HepG2 (cell line): ENCODE measurements at regions not wholly inside any gene's neighbourhood (a gene's known extent, or its start where the extent isn't known, plus 50 kb on each side); places are given as distances from the start of the nearest gene placed in this dataset.

Experiments used
- PAF1 ChIP-seq: IDR thresholded peaks from 2 replicates; pipeline ENCODE4 v1.6.1; 2016; ENCODE audit warnings: missing genetic modification reagents, missing compliant biosample characterization
- TGIF2 ChIP-seq: IDR thresholded peaks from 2 replicates; pipeline ENCODE4 v1.6.1; 2016; ENCODE audit warnings: control low read depth, missing compliant biosample characterization
- ZNF121 ChIP-seq: sonication (generic); formaldehyde crosslinking; IDR thresholded peaks from 2 replicates; pipeline ENCODE4 v1.5.0; 2020; ENCODE audit warnings: mild to moderate bottlenecking, missing genetic modification reagents
- TF ChIP-seq, protein P1 (sequence below): sonication (generic); formaldehyde crosslinking; IDR thresholded peaks from 2 replicates; pipeline ENCODE4 v1.5.0; 2020; ENCODE audit warnings: mild to moderate bottlenecking, missing genetic modification reagents, borderline replicate concordance
- TF ChIP-seq, protein P2 (sequence below): sonication (generic); formaldehyde crosslinking; IDR thresholded peaks from 2 replicates; pipeline ENCODE4 v1.4.0; 2020; ENCODE audit warnings: missing genetic modification reagents
- TF ChIP-seq, protein P3 (sequence below): sonication (generic); formaldehyde crosslinking; IDR thresholded peaks from 2 replicates; pipeline ENCODE4 v1.8.1; 2023; ENCODE audit warnings: missing genetic modification reagents, mild to moderate bottlenecking, borderline replicate concordance

DNA sequence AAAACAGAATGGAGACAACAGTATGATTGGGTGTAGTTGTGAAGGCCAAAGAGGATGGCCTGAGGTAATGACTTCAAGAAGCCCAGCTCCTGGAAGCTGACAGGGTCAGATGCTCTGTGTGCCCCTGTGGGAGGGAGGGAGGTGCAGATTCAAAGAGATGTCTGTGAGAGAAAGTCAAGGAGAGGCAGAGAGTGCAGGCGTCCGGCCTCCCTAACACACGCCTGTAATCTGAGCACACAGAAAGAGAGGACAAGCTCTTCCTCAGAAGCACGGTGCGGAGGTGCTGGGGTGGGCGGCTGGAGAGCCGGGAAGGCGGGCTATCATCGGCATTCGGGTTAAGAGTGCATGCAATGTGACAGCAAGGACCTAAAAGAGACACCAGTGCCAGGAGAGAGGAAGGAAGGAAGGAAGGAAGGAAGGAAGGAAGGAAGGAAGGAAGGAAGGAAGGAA is 238.2 kb upstream of the HES1 start (continued):
- TF ChIP-seq, protein P1, sequence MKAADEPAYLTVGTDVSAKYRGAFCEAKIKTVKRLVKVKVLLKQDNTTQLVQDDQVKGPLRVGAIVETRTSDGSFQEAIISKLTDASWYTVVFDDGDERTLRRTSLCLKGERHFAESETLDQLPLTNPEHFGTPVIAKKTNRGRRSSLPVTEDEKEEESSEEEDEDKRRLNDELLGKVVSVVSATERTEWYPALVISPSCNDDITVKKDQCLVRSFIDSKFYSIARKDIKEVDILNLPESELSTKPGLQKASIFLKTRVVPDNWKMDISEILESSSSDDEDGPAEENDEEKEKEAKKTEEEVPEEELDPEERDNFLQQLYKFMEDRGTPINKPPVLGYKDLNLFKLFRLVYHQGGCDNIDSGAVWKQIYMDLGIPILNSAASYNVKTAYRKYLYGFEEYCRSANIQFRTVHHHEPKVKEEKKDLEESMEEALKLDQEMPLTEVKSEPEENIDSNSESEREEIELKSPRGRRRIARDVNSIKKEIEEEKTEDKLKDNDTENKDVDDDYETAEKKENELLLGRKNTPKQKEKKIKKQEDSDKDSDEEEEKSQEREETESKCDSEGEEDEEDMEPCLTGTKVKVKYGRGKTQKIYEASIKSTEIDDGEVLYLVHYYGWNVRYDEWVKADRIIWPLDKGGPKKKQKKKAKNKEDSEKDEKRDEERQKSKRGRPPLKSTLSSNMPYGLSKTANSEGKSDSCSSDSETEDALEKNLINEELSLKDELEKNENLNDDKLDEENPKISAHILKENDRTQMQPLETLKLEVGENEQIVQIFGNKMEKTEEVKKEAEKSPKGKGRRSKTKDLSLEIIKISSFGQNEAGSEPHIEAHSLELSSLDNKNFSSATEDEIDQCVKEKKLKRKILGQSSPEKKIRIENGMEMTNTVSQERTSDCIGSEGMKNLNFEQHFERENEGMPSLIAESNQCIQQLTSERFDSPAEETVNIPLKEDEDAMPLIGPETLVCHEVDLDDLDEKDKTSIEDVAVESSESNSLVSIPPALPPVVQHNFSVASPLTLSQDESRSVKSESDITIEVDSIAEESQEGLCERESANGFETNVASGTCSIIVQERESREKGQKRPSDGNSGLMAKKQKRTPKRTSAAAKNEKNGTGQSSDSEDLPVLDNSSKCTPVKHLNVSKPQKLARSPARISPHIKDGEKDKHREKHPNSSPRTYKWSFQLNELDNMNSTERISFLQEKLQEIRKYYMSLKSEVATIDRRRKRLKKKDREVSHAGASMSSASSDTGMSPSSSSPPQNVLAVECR: no peak
- no peak for TF ChIP-seq TGIF2 (CRISPR knock-in tag)
- TF ChIP-seq, protein P2, sequence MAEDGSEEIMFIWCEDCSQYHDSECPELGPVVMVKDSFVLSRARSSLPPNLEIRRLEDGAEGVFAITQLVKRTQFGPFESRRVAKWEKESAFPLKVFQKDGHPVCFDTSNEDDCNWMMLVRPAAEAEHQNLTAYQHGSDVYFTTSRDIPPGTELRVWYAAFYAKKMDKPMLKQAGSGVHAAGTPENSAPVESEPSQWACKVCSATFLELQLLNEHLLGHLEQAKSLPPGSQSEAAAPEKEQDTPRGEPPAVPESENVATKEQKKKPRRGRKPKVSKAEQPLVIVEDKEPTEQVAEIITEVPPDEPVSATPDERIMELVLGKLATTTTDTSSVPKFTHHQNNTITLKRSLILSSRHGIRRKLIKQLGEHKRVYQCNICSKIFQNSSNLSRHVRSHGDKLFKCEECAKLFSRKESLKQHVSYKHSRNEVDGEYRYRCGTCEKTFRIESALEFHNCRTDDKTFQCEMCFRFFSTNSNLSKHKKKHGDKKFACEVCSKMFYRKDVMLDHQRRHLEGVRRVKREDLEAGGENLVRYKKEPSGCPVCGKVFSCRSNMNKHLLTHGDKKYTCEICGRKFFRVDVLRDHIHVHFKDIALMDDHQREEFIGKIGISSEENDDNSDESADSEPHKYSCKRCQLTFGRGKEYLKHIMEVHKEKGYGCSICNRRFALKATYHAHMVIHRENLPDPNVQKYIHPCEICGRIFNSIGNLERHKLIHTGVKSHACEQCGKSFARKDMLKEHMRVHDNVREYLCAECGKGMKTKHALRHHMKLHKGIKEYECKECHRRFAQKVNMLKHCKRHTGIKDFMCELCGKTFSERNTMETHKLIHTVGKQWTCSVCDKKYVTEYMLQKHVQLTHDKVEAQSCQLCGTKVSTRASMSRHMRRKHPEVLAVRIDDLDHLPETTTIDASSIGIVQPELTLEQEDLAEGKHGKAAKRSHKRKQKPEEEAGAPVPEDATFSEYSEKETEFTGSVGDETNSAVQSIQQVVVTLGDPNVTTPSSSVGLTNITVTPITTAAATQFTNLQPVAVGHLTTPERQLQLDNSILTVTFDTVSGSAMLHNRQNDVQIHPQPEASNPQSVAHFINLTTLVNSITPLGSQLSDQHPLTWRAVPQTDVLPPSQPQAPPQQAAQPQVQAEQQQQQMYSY (CRISPR knock-in tag): no peak
- TF ChIP-seq ZNF121 (CRISPR knock-in tag): no peak
- TF ChIP-seq PAF1 (CRISPR knock-in tag): no peak
- TF ChIP-seq, protein P3, sequence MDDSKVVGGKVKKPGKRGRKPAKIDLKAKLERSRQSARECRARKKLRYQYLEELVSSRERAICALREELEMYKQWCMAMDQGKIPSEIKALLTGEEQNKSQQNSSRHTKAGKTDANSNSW: no peak
